GM21619 (cell line): ENCODE measurements at regions not wholly inside any gene's neighbourhood (a gene's known extent, or its start where the extent isn't known, plus 50 kb on each side); places are given as distances from the start of the nearest gene placed in this dataset.

Experiments
- ATAC-seq: cut with Tn5 transposase; IDR thresholded peaks from one replicate; pipeline ENCODE4 v1.9.1; 2021; ENCODE audit not compliant: unreplicated experiment

GRCh38 chr4:46684041-46684440 is 225.0 kb downstream of the COX7B2 start:
- ATAC-seq, result no peak

- no peak for ATAC-seq
Observed at GRCh38 chr4:46676364-46676763, 232.7 kb downstream of the COX7B2 start.

- ATAC-seq, result no peak
Observed at GRCh38 chr4:46674326-46674725, 234.7 kb downstream of the COX7B2 start.

GRCh38 chr4:46667790-46668189 is 241.3 kb downstream of the COX7B2 start:
- ATAC-seq, result no peak

- no peak for ATAC-seq
Observed at GRCh38 chr4:46656071-46656470, 253.0 kb downstream of the COX7B2 start.

- no peak for ATAC-seq
Observed at GRCh38 chr4:46653842-46654241, 255.2 kb downstream of the COX7B2 start.

- ATAC-seq, result no peak
Observed at GRCh38 chr4:46649390-46649789, 259.5 kb upstream of the GABRA2 start.

- ATAC-seq, result peak; percentile 88
Observed at GRCh38 chr4:46648088-46648744, 258.3 kb upstream of the GABRA2 start.

GRCh38 chr4:46645126-46645525 is 255.2 kb upstream of the GABRA2 start:
- no peak for ATAC-seq
